HEK293T (cell line): ENCODE measurements at regions not wholly inside any gene's neighbourhood (a gene's known extent, or its start where the extent isn't known, plus 50 kb on each side); places are given as distances from the start of the nearest gene placed in this dataset.

Experiments used
- ARNT ChIP-seq: fragments of 450-650 bp; IDR thresholded peaks from 2 replicates; pipeline ENCODE4 v1.6.1; 2017; ENCODE audit warnings: mild to moderate bottlenecking
- BHLHE40 ChIP-seq: fragments of 450-650 bp; IDR thresholded peaks from 2 replicates; pipeline ENCODE4 v1.6.1; 2016; ENCODE audit warnings: mild to moderate bottlenecking, moderate library complexity, borderline replicate concordance
- FOXA1 ChIP-seq: fragments of 450-650 bp; IDR thresholded peaks from 2 replicates; pipeline ENCODE4 v1.6.1; 2016; ENCODE audit warnings: mild to moderate bottlenecking
- FOXK2 ChIP-seq: fragments of 450-650 bp; IDR thresholded peaks from 2 replicates; pipeline ENCODE4 v1.6.1; 2016; ENCODE audit warnings: mild to moderate bottlenecking
- FOXM1 ChIP-seq: fragments of 450-650 bp; IDR thresholded peaks from 2 replicates; pipeline ENCODE4 v1.6.1; 2017; ENCODE audit warnings: mild to moderate bottlenecking, borderline replicate concordance
- HDGF ChIP-seq: fragments of 450-650 bp; IDR thresholded peaks from 2 replicates; pipeline ENCODE4 v1.6.1; 2017; ENCODE audit warnings: antibody characterized with exemption, borderline replicate concordance
- LEF1 ChIP-seq: fragments of 450-650 bp; IDR thresholded peaks from 2 replicates; pipeline ENCODE4 v1.6.1; 2017; ENCODE audit warnings: mild to moderate bottlenecking, borderline replicate concordance
- PKNOX1 ChIP-seq: fragments of 450-650 bp; IDR thresholded peaks from 2 replicates; pipeline ENCODE4 v1.6.1; 2016
- SP1 ChIP-seq: fragments of 450-650 bp; IDR thresholded peaks from 2 replicates; pipeline ENCODE4 v1.6.1; 2017
- TARDBP ChIP-seq: fragments of 450-650 bp; IDR thresholded peaks from 2 replicates; pipeline ENCODE4 v1.6.1; 2016

DNA sequence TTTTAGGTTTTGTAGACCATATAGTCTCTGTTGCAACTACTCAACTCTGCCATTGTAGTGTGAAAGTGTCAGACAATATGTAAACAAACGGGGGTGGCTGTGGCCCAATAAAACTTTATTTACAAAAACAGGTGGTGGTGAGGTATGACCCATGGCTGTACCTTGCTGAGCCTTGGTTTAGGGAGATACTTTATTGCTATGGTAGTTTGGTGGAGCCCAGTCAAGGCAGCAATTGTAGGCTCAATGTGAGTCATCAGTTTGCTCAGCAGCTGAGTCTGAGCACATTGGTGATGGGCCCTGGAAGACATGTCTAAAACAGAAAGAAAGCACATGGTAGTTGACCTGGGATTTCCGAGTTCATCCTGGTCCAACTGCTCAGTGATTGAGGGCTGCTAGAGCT lies 242.5 kb downstream of the REEP3 start:
- TF ChIP-seq PKNOX1 (no peak), BHLHE40 (no peak), HDGF (no peak), SP1 (no peak), FOXK2 (no peak), FOXM1 (no peak), TARDBP (no peak), LEF1 (no peak), FOXA1 (no peak), ARNT (no peak)
